Liver (tissue), 7 donors: ENCODE measurements at regions not wholly inside any gene's neighbourhood (a gene's known extent, or its start where the extent isn't known, plus 50 kb on each side); places are given as distances from the start of the nearest gene placed in this dataset.

Experiments
- DNase-seq: peaks from one replicate; pipeline ENCODE4 v3.0.0-alpha.2; 2017; ENCODE audit warnings: low spot score
- H3K27ac ChIP-seq, 2 donors: one replicate each; pipeline ENCODE4 v1.7.0; 2013; ENCODE audit warnings: inconsistent platforms in 2 of 2, low read length in 2 of 2, control low read depth in 1 of 2, low read depth in 1 of 2, mild to moderate bottlenecking in 1 of 2
- H3K27me3 ChIP-seq, 4 donors: one replicate each; pipeline versions ENCODE4 v1.6.1 to v1.7.0; 2013; ENCODE audit warnings: low read length in 3 of 4, inconsistent platforms in 1 of 4, mild to moderate bottlenecking in 1 of 4, moderate library complexity in 1 of 4; ENCODE audit not compliant: control insufficient read depth in 4 of 4, insufficient read depth in 4 of 4
- H3K36me3 ChIP-seq, 4 donors: one replicate each; pipeline versions ENCODE4 v1.6.1 to v1.7.0; 2013; ENCODE audit warnings: low read length in 3 of 4, mild to moderate bottlenecking in 3 of 4, low read depth in 1 of 4, moderate library complexity in 1 of 4; ENCODE audit not compliant: control insufficient read depth in 4 of 4, insufficient read depth in 3 of 4
- H3K4me1 ChIP-seq, 4 donors: one replicate each; pipeline versions ENCODE4 v1.6.1 to v1.7.0; 2013; ENCODE audit warnings: low read length in 3 of 4, mild to moderate bottlenecking in 3 of 4, moderate library complexity in 1 of 4; ENCODE audit not compliant: control insufficient read depth in 4 of 4, insufficient read depth in 4 of 4
- H3K4me3 ChIP-seq, 3 donors: one replicate each; pipeline versions ENCODE4 v1.6.1 to v1.7.0; 2013; ENCODE audit warnings: low read length in 3 of 3, control low read depth in 1 of 3, low read depth in 1 of 3, mild to moderate bottlenecking in 1 of 3
- H3K9ac ChIP-seq, 2 donors: one replicate each; pipeline ENCODE4 v1.7.0; 2013; ENCODE audit warnings: low read length in 2 of 2, mild to moderate bottlenecking in 2 of 2, moderate library complexity in 2 of 2, control low read depth in 1 of 2, low read depth in 1 of 2
- H3K9me3 ChIP-seq, 4 donors: one replicate each; pipeline versions ENCODE4 v1.6.1 to v1.7.0; 2013; ENCODE audit warnings: low read length in 3 of 4; ENCODE audit not compliant: control insufficient read depth in 4 of 4
- EGR1 ChIP-seq, 2 donors: IDR thresholded peaks; 2 replicates each; pipeline ENCODE4 v1.6.1; 2016 to 2018; ENCODE audit warnings: antibody characterized with exemption in 2 of 2, low read depth in 2 of 2
- FOXA1 ChIP-seq: IDR thresholded peaks from 2 replicates; pipeline ENCODE4 v1.6.1; 2016; ENCODE audit warnings: antibody characterized with exemption
- FOXA2 ChIP-seq: IDR thresholded peaks from 2 replicates; pipeline ENCODE4 v1.6.1; 2016; ENCODE audit warnings: antibody characterized with exemption
- HNF4A ChIP-seq, 2 donors: conservative IDR thresholded peaks; 2 replicates each; pipeline ENCODE4 v1.6.1; 2016; ENCODE audit warnings: antibody characterized with exemption in 2 of 2, mild to moderate bottlenecking in 2 of 2
- HNF4G ChIP-seq: IDR thresholded peaks from 2 replicates; pipeline ENCODE4 v1.6.1; 2016; ENCODE audit warnings: antibody characterized with exemption
- JUND ChIP-seq, 2 donors: IDR thresholded peaks; 2 replicates each; pipeline ENCODE4 v1.6.1; 2016; ENCODE audit warnings: antibody characterized with exemption in 2 of 2
- NR2F2 ChIP-seq: IDR thresholded peaks from 2 replicates; pipeline ENCODE4 v1.6.1; 2016; ENCODE audit warnings: antibody characterized with exemption
- RAD21 ChIP-seq, 2 donors: IDR thresholded peaks; 2 replicates each; pipeline ENCODE4 v1.6.1; 2016; ENCODE audit warnings: antibody characterized with exemption in 2 of 2, mild to moderate bottlenecking in 2 of 2
- RXRA ChIP-seq, 2 donors: IDR thresholded peaks; 2 replicates each; pipeline ENCODE4 v1.6.1; 2017 to 2018; ENCODE audit warnings: antibody characterized with exemption in 2 of 2, mild to moderate bottlenecking in 1 of 2
- SP1 ChIP-seq: IDR thresholded peaks from 2 replicates; pipeline ENCODE4 v1.6.1; 2018; ENCODE audit warnings: antibody characterized with exemption, mild to moderate bottlenecking
- TAF1 ChIP-seq: conservative IDR thresholded peaks from 2 replicates; pipeline ENCODE4 v1.6.1; 2016; ENCODE audit warnings: antibody characterized with exemption, mild to moderate bottlenecking
- YY1 ChIP-seq: IDR thresholded peaks from 2 replicates; pipeline ENCODE4 v1.6.1; 2016; ENCODE audit warnings: antibody characterized with exemption, mild to moderate bottlenecking
- WGBS: extraction: QIAGEN DNeasy Blood & Tissue Kit; methylation state at CpG from one replicate; pipeline ENCODE4 v1.1.7; 2013; 5-methylcytosine and 5-hydroxymethylcytosine counted together
- TF ChIP-seq, protein P1 (sequence below): IDR thresholded peaks from 2 replicates; pipeline ENCODE4 v1.6.1; 2016; ENCODE audit warnings: antibody characterized with exemption
- TF ChIP-seq, protein P2 (sequence below): IDR thresholded peaks from 2 replicates; pipeline ENCODE4 v1.6.1; 2016; ENCODE audit warnings: antibody characterized with exemption
- TF ChIP-seq, protein P3 (sequence below): IDR thresholded peaks from 2 replicates; pipeline ENCODE4 v1.6.1; 2016; ENCODE audit warnings: antibody characterized with exemption
- TF ChIP-seq, protein P4 (sequence below): IDR thresholded peaks from 2 replicates; pipeline ENCODE4 v1.6.1; 2016; ENCODE audit warnings: antibody characterized with exemption, mild to moderate bottlenecking
- donor health status: healthy.
- donor health status: healthy.
- donor health status: healthy.
- donor health status: healthy.

DNA sequence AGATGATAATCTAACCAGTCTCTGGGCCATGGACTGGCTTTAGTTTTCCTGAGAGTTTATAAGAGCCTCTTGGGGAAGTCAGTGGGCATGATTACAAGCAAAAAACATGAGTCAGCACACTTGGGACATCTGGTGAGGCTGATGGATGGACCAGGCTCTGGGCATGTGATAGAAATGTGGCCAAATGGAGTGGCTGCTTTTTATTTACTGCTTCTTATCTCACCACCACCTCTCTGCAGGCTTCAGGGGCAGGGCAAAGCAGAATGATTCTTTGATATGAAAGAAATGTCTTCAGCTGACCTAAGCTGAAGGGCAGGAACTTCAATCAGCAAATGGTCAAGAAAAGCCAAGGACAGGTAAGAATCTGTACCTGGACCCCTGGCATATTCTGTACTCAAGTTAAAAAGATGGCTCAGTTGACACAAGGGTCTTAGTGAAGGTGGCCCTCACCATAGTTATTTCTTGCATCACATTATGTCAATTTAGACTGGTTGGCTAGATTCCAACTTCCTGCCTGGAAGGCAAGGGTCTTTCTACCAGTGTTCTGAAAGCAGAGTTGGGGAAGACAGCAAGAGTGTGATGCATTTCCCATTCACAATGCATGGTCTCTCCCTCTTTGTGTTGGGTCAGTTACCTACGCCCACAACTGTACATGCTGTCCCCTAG lies 162.8 kb downstream of the FASLG start:
- Histone ChIP-seq H3K4me1 (peaks cover 0 to 10% (median 5%) of the 10 kb centered on the region in 4 donors), H3K9me3 (no peaks in the 10 kb centered on the region), H3K36me3 (no peaks in the 10 kb centered on the region), H3K9ac (no peak overlapping the region), H3K27me3 (no peaks in the 10 kb centered on the region), H3K4me3 (no peak overlapping the region), H3K27ac (no peak overlapping the region)
- 91% methylated on average over 1 of the region's 1 CpG for WGBS
- TF ChIP-seq YY1, result no peak
- no peak for TF ChIP-seq RAD21 (IDR thresholded peaks at IDR 0.05)
- TF ChIP-seq RXRA (IDR thresholded peaks at IDR 0.05), result no peak
- TF ChIP-seq, protein P1, sequence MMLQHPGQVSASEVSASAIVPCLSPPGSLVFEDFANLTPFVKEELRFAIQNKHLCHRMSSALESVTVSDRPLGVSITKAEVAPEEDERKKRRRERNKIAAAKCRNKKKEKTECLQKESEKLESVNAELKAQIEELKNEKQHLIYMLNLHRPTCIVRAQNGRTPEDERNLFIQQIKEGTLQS, result no peak
- no peak for TF ChIP-seq TAF1
- TF ChIP-seq, protein P2, sequence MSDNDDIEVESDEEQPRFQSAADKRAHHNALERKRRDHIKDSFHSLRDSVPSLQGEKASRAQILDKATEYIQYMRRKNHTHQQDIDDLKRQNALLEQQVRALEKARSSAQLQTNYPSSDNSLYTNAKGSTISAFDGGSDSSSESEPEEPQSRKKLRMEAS, result no peak
- no peak for TF ChIP-seq FOXA2
- no peak for TF ChIP-seq FOXA1
- TF ChIP-seq HNF4G, result no peak
- TF ChIP-seq NR2F2, result no peak
- no peak for TF ChIP-seq SP1
- no peak for TF ChIP-seq HNF4A (conservative IDR thresholded peaks at IDR 0.05)
- no peak for TF ChIP-seq EGR1 (IDR thresholded peaks at IDR 0.05; ENCODE audit: low read depth in 2 of 2)
- TF ChIP-seq JUND (IDR thresholded peaks at IDR 0.05), result no peak
- peak; percentile 54 for DNase-seq

DNA sequence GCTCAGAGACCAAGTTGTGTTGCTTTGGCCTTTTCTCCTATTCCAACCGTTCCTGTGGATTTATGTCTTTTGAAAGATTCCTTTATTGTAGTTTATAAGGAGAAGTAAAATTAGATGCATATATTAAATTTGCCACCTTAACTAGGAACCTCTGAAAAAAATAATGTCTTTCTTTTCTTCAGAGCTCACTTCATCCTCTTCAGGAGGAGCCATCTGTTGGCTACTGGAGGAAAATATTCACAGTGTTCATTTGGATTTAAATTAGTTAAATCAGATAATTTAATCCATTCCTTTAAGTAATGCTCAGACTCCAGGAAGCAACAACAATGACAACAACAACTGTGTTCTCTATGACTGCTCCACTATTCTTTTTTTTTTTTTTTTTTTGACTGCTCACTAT lies 164.0 kb downstream of the FASLG start:
- Histone ChIP-seq H3K4me1 (peaks cover 0 to 13% (median 6%) of the 10 kb centered on the region in 4 donors), H3K4me3 (no peak overlapping the region), H3K27me3 (no peaks in the 10 kb centered on the region), H3K9ac (no peak overlapping the region), H3K9me3 (no peaks in the 10 kb centered on the region), H3K36me3 (no peaks in the 10 kb centered on the region), H3K27ac (no peak overlapping the region)
- no peak for TF ChIP-seq HNF4G
- TF ChIP-seq, protein P3, sequence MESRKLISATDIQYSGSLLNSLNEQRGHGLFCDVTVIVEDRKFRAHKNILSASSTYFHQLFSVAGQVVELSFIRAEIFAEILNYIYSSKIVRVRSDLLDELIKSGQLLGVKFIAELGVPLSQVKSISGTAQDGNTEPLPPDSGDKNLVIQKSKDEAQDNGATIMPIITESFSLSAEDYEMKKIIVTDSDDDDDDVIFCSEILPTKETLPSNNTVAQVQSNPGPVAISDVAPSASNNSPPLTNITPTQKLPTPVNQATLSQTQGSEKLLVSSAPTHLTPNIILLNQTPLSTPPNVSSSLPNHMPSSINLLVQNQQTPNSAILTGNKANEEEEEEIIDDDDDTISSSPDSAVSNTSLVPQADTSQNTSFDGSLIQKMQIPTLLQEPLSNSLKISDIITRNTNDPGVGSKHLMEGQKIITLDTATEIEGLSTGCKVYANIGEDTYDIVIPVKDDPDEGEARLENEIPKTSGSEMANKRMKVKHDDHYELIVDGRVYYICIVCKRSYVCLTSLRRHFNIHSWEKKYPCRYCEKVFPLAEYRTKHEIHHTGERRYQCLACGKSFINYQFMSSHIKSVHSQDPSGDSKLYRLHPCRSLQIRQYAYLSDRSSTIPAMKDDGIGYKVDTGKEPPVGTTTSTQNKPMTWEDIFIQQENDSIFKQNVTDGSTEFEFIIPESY, result no peak
- no peak for TF ChIP-seq SP1
- TF ChIP-seq, protein P1, result no peak
- TF ChIP-seq, protein P4, sequence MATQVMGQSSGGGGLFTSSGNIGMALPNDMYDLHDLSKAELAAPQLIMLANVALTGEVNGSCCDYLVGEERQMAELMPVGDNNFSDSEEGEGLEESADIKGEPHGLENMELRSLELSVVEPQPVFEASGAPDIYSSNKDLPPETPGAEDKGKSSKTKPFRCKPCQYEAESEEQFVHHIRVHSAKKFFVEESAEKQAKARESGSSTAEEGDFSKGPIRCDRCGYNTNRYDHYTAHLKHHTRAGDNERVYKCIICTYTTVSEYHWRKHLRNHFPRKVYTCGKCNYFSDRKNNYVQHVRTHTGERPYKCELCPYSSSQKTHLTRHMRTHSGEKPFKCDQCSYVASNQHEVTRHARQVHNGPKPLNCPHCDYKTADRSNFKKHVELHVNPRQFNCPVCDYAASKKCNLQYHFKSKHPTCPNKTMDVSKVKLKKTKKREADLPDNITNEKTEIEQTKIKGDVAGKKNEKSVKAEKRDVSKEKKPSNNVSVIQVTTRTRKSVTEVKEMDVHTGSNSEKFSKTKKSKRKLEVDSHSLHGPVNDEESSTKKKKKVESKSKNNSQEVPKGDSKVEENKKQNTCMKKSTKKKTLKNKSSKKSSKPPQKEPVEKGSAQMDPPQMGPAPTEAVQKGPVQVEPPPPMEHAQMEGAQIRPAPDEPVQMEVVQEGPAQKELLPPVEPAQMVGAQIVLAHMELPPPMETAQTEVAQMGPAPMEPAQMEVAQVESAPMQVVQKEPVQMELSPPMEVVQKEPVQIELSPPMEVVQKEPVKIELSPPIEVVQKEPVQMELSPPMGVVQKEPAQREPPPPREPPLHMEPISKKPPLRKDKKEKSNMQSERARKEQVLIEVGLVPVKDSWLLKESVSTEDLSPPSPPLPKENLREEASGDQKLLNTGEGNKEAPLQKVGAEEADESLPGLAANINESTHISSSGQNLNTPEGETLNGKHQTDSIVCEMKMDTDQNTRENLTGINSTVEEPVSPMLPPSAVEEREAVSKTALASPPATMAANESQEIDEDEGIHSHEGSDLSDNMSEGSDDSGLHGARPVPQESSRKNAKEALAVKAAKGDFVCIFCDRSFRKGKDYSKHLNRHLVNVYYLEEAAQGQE, result no peak
- no peak for TF ChIP-seq RAD21 (IDR thresholded peaks at IDR 0.05)
- TF ChIP-seq TAF1, result no peak
- DNase-seq, result no peak
- 78% methylated on average over 1 of the region's 1 CpG for whole genome bisulfite sequencing
